PC-3 (cell line): ENCODE measurements at regions not wholly inside any gene's neighbourhood (a gene's known extent, or its start where the extent isn't known, plus 50 kb on each side); places are given as distances from the start of the nearest gene placed in this dataset.

Source experiments
- ATAC-seq: fragments of 200-7000 bp; cut with Tn5 transposase; 2 replicates; pipeline ENCODE4 v1.9.1; 2020; ENCODE audit warnings: mild to moderate bottlenecking, moderate library complexity
- BruUV-seq: library from RNA; stranded (reverse); fragments of 400-500 nt; replicated peaks from 2 replicates; lab custom pipeline; 2021; lab: Mats Ljungman, UMichigan
- CTCF ChIA-PET: fragments of 300-600 bp; sonication (Branson Sonifier 250); formaldehyde crosslinking; loops from one replicate; lab custom pipeline; 2022; ENCODE audit warnings: antibody characterized with exemption; lab: Charles Lee
- POLR2A ChIA-PET: fragments of 300-600 bp; sonication (Branson Sonifier 250); formaldehyde crosslinking; loops from one replicate; lab custom pipeline; 2022; ENCODE audit warnings: antibody characterized with exemption; ENCODE audit not compliant: unreplicated experiment; lab: Charles Lee
- DNase-seq: peaks from one replicate; pipeline ENCODE4 v3.0.0-alpha.2; 2015
- H2AFZ ChIP-seq: fragments of 300-600 bp; sonication (generic); 2 replicates; pipeline ENCODE4 v1.6.0; 2016; ENCODE audit warnings: antibody characterized with exemption, low read length
- H3F3A ChIP-seq: fragments of 300-600 bp; sonication (generic); one replicate; pipeline ENCODE4 v1.6.0; 2017; ENCODE audit warnings: antibody characterized with exemption, low read length, control low read depth, mild to moderate bottlenecking; ENCODE audit not compliant: unreplicated experiment
- H3K27ac ChIP-seq: fragments of 300-600 bp; sonication (generic); 2 replicates; pipeline ENCODE4 v1.5.1; 2016; ENCODE audit warnings: mild to moderate bottlenecking, low read length
- H3K27me3 ChIP-seq: fragments of 300-600 bp; sonication (generic); 2 replicates; pipeline ENCODE4 v1.6.1; 2016; ENCODE audit warnings: low read length, mixed read lengths
- H3K36me3 ChIP-seq: fragments of 300-600 bp; sonication (generic); 2 replicates; pipeline ENCODE4 v1.6.1; 2016; ENCODE audit warnings: low read depth, mixed run types, low read length, mixed read lengths
- H3K4me1 ChIP-seq: fragments of 300-600 bp; sonication (generic); 2 replicates; pipeline ENCODE4 v1.5.1; 2016; ENCODE audit warnings: low read length; ENCODE audit not compliant: insufficient read depth
- H3K4me2 ChIP-seq: fragments of 300-600 bp; sonication (generic); 2 replicates; pipeline ENCODE4 v1.6.0; 2016; ENCODE audit warnings: low read length
- H3K4me3 ChIP-seq: fragments of 300-600 bp; sonication (generic); 2 replicates; pipeline ENCODE4 v1.5.1; 2016; ENCODE audit warnings: mild to moderate bottlenecking, low read length, mixed read lengths
- H3K79me2 ChIP-seq: fragments of 300-600 bp; sonication (generic); 2 replicates; pipeline ENCODE4 v1.6.1; 2017; ENCODE audit warnings: low read length, mixed read lengths
- H3K9ac ChIP-seq: fragments of 300-600 bp; sonication (generic); 2 replicates; pipeline ENCODE4 v1.6.0; 2016; ENCODE audit warnings: mild to moderate bottlenecking, low read length
- H3K9me2 ChIP-seq: fragments of 300-600 bp; sonication (generic); replicated peaks from 2 replicates; pipeline ENCODE4 v1.6.1; 2016; ENCODE audit warnings: mixed run types, low read length, mixed read lengths
- H3K9me3 ChIP-seq: fragments of 300-600 bp; sonication (generic); 2 replicates; pipeline ENCODE4 v1.6.1; 2016; ENCODE audit warnings: low read length, mixed read lengths
- H4K20me1 ChIP-seq: fragments of 300-600 bp; sonication (generic); 2 replicates; pipeline ENCODE4 v1.6.1; 2016; ENCODE audit warnings: low read length, mixed read lengths
- CTCF ChIP-seq: fragments of 300-600 bp; sonication (generic); conservative IDR thresholded peaks from 2 replicates; pipeline ENCODE4 v1.5.1; 2017; ENCODE audit warnings: antibody characterized with exemption, low read depth, mild to moderate bottlenecking, low read length
- EZH2 ChIP-seq: fragments of 300-600 bp; sonication (generic); IDR thresholded peaks from one replicate; pipeline ENCODE4 v1.6.1; 2017; ENCODE audit warnings: antibody characterized with exemption, mild to moderate bottlenecking, low read length; ENCODE audit not compliant: unreplicated experiment
- EZH2phosphoT487 ChIP-seq: fragments of 300-600 bp; sonication (generic); IDR thresholded peaks from 2 replicates; pipeline ENCODE4 v1.6.1; 2018; ENCODE audit warnings: mild to moderate bottlenecking, antibody characterized with exemption, low read length, borderline replicate concordance
- intact Hi-C: fragments of 100-400 bp; cut with micrococcal nuclease; formaldehyde crosslinking; loops from 2 replicates; pipeline ENCODE4 v1.9.0; 2023

GRCh38 chrX:63430026-63430425 lies 78.9 kb upstream of the SPIN4 start:
- H3K79me2 ChIP-seq: no peaks in the 10 kb centered on the region
- no peaks in the 10 kb centered on the region for H3K36me3 ChIP-seq
- H3K27ac ChIP-seq: no peak overlapping the region
- no peak overlapping the region for H3K9ac ChIP-seq
- no peaks in the 10 kb centered on the region for H3K27me3 ChIP-seq
- H3K9me2 ChIP-seq: no peaks in the 10 kb centered on the region
- H2AFZ ChIP-seq: no peak overlapping the region
- BruUV-seq: no TSS peak
- TF ChIP-seq EZH2phosphoT487: no peak
- no peak for TF ChIP-seq CTCF
- TF ChIP-seq EZH2: no peak
- no peak overlapping the region for H3K4me3 ChIP-seq
- no peaks in the 10 kb centered on the region for H4K20me1 ChIP-seq
- CTCF ChIA-PET: no interaction called here
- H3K4me2 ChIP-seq: no peak overlapping the region
- H3F3A ChIP-seq: no peaks in the 10 kb centered on the region
- POLR2A ChIA-PET: no interaction called here
- DNase-seq: no peak
- intact Hi-C loops: no loop called here
- peaks cover 51% of the 10 kb centered on the region for H3K4me1 ChIP-seq
- ATAC-seq: no peak
- no peaks in the 10 kb centered on the region for H3K9me3 ChIP-seq

DNA sequence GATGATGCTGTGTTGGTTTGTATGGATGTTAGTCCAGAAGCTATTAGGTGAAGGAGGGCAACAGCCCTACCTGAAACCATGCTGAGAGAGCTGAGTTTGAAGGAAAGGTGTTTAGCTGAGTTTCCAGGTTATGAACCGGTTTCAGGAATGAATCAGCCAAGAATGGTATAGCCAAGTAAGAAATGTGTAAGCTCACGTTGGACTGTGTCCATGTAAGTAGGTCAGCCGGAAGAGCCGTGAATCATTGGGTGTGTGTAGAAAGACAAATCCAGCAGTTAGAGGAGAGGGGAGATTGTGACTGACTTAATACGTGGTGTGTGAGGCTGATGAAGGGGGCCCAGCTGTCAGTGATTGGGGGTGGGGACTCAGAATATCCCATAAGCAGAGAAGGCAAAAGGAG lies 77.2 kb upstream of the SPIN4 start:
- intact Hi-C loops: no loop called here
- 0 out of 2 replicates have a peak overlapping the region, but pooled peaks have one; percentile 21 for H3K4me3 ChIP-seq
- H3K27me3 ChIP-seq: no peaks in the 10 kb centered on the region
- BruUV-seq: no TSS peak
- no peaks in the 10 kb centered on the region for H3K9me3 ChIP-seq
- peak overlapping the region; percentile 96 for H3K27ac ChIP-seq
- H3K9me2 ChIP-seq: no peaks in the 10 kb centered on the region
- no peak overlapping the region for H2AFZ ChIP-seq
- TF ChIP-seq EZH2phosphoT487: no peak
- TF ChIP-seq EZH2: no peak
- TF ChIP-seq CTCF: no peak
- H3K4me1 ChIP-seq: peaks cover 53% of the 10 kb centered on the region
- no peaks in the 10 kb centered on the region for H3F3A ChIP-seq
- peak; percentile 68 for ATAC-seq
- H4K20me1 ChIP-seq: no peaks in the 10 kb centered on the region
- H3K79me2 ChIP-seq: no peaks in the 10 kb centered on the region
- peak; percentile 90 for DNase-seq
- peak overlapping the region; percentile 74 for H3K9ac ChIP-seq
- CTCF ChIA-PET: no interaction called here
- H3K36me3 ChIP-seq: no peaks in the 10 kb centered on the region
- peak overlapping the region; percentile 74 for H3K4me2 ChIP-seq
- POLR2A ChIA-PET: no interaction called here

GRCh38 chrX:63426519-63426918 lies 75.4 kb upstream of the SPIN4 start:
- CTCF ChIA-PET: no interaction called here
- Histone ChIP-seq H3K36me3 (no peaks in the 10 kb centered on the region), H3K27me3 (no peaks in the 10 kb centered on the region), H3K4me1 (peaks cover 56% of the 10 kb centered on the region), H3K9me2 (no peaks in the 10 kb centered on the region), H3K9me3 (no peaks in the 10 kb centered on the region), H3K4me2 (no peak overlapping the region), H2AFZ (no peak overlapping the region), H3K4me3 (no peak overlapping the region), H4K20me1 (no peaks in the 10 kb centered on the region), H3K27ac (no peak overlapping the region), H3K9ac (no peak overlapping the region), H3F3A (no peaks in the 10 kb centered on the region), H3K79me2 (no peaks in the 10 kb centered on the region)
- ATAC-seq (no peak), DNase-seq (no peak)
- POLR2A ChIA-PET: no interaction called here
- intact Hi-C loops: no loop called here
- TF ChIP-seq EZH2phosphoT487 (no peak), CTCF (no peak), EZH2 (no peak)
- BruUV-seq: no TSS peak
